ENCODE measurements at regions not wholly inside any gene's neighbourhood (a gene's known extent, or its start where the extent isn't known, plus 50 kb on each side); places are given as distances from the start of the nearest gene placed in this dataset.

DNA sequence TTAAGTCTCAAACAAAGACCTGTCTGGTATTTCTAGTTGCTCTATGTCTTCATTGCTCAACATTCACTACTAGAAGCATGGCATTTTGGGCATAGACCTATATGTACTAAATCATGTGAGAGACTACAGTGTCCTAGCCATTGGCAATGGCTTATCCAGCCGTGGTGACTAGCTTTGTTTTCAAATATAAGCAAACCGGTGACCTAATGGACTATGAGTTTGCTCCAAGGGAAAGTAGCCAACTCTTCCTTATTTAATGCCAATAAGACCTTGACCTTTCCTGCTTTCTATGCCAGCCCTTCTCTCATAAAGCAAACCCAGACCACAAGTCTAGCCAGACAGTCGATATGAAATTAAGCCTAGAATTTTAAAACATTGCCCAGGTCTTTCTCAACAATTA lies 113.7 kb upstream of the CREB1 start:
- H3K9me3 ChIP-seq (ENCODE audit: insufficient read depth, low read length) = no peaks in the 10 kb centered on the region
- H3K9ac ChIP-seq (ENCODE audit: low read length) = no peak overlapping the region
- H3K4me3 ChIP-seq (ENCODE audit: low read length) = no peak overlapping the region
- no peak overlapping the region for H3K4me2 ChIP-seq (ENCODE audit: low read length)
- no peak overlapping the region for H3K27ac ChIP-seq (ENCODE audit: low read length)
- H3K4me1 ChIP-seq (ENCODE audit: low read length) = no peaks in the 10 kb centered on the region
- H3K36me3 ChIP-seq (replicated peaks; ENCODE audit: low read depth, low read length) = no peaks in the 10 kb centered on the region
- no peaks in the 10 kb centered on the region for H3K79me2 ChIP-seq (ENCODE audit: low read length)
- no peak overlapping the region for H2AFZ ChIP-seq (ENCODE audit: low read depth, low read length)
- H3K27me3 ChIP-seq (ENCODE audit: low read depth, low read length) = 0 out of 2 replicates have a peak, but pooled peaks cover 2% of the 10 kb centered on the region
- H4K20me1 ChIP-seq (ENCODE audit: insufficient read depth, low read length) = no peaks in the 10 kb centered on the region
- TF ChIP-seq EZH2phosphoT487 (IDR thresholded peaks at IDR 0.05; ENCODE audit: low read depth) = no peak
- TF ChIP-seq, protein P1, sequence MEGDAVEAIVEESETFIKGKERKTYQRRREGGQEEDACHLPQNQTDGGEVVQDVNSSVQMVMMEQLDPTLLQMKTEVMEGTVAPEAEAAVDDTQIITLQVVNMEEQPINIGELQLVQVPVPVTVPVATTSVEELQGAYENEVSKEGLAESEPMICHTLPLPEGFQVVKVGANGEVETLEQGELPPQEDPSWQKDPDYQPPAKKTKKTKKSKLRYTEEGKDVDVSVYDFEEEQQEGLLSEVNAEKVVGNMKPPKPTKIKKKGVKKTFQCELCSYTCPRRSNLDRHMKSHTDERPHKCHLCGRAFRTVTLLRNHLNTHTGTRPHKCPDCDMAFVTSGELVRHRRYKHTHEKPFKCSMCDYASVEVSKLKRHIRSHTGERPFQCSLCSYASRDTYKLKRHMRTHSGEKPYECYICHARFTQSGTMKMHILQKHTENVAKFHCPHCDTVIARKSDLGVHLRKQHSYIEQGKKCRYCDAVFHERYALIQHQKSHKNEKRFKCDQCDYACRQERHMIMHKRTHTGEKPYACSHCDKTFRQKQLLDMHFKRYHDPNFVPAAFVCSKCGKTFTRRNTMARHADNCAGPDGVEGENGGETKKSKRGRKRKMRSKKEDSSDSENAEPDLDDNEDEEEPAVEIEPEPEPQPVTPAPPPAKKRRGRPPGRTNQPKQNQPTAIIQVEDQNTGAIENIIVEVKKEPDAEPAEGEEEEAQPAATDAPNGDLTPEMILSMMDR (IDR thresholded peaks at IDR 0.05; ENCODE audit: low read depth, low read length) = no peak

DNA sequence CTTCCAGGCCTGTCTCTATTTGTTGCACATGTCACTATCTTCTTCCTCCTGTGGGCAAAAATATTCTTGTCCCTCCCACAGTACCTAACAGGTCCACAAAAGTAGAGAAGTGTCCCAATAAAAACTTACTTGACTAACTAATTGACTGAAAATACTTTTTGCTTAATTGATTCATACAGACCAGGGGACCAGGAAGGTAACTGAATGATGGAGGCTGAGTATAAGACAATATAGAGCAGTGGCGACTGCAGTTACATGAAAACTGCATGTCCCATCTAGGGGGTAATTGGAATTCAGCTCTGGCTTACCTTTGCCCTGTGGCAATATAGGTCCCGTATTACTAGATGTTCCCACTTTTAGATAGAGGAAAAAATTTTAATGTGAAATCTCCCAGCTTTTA lies 112.9 kb upstream of the CREB1 start:
- Histone ChIP-seq H3K9me3 (ENCODE audit: insufficient read depth, low read length) (no peaks in the 10 kb centered on the region), H3K36me3 (replicated peaks; ENCODE audit: low read depth, low read length) (no peaks in the 10 kb centered on the region), H3K27me3 (ENCODE audit: low read depth, low read length) (0 out of 2 replicates have a peak, but pooled peaks cover 2% of the 10 kb centered on the region), H3K27ac (ENCODE audit: low read length) (no peak overlapping the region), H3K4me2 (ENCODE audit: low read length) (no peak overlapping the region), H3K4me1 (ENCODE audit: low read length) (0 out of 2 replicates have a peak, but pooled peaks cover under 1% of the 10 kb centered on the region), H2AFZ (ENCODE audit: low read depth, low read length) (no peak overlapping the region), H3K79me2 (ENCODE audit: low read length) (no peaks in the 10 kb centered on the region), H3K9ac (ENCODE audit: low read length) (no peak overlapping the region), H3K4me3 (ENCODE audit: low read length) (no peak overlapping the region), H4K20me1 (ENCODE audit: insufficient read depth, low read length) (no peaks in the 10 kb centered on the region)
- no peak for TF ChIP-seq EZH2phosphoT487 (IDR thresholded peaks at IDR 0.05; ENCODE audit: low read depth)
- TF ChIP-seq, protein P1 (IDR thresholded peaks at IDR 0.05; ENCODE audit: low read depth, low read length) = no peak

DNA sequence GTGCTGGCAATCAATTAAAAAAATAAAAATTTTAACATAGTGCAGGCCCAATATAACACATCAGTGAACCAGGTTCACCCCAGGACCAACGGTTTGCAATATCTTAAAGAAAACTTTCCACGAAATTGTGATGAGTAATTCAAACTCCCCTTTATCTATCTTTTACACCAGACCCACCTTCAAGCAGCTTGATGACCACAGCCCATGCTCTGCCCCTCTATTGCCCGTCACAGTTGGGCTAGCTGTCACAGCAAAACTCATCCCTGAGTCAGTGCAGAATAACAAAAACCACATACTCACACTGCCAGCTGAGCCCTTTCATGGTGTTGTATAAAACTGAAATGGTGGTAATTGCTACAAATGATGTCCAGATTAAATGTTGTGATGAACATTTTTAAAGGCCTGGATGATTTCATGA lies 112.5 kb upstream of the CREB1 start:
- Histone ChIP-seq H3K9ac (ENCODE audit: low read length) (no peak overlapping the region), H2AFZ (ENCODE audit: low read depth, low read length) (no peak overlapping the region), H3K79me2 (ENCODE audit: low read length) (no peaks in the 10 kb centered on the region), H3K36me3 (replicated peaks; ENCODE audit: low read depth, low read length) (no peaks in the 10 kb centered on the region), H3K4me2 (ENCODE audit: low read length) (no peak overlapping the region), H3K4me1 (ENCODE audit: low read length) (peaks cover 4% of the 10 kb centered on the region; the same call in 1 of the 2 replicates), H3K27me3 (ENCODE audit: low read depth, low read length) (0 out of 2 replicates have a peak, but pooled peaks cover 2% of the 10 kb centered on the region), H3K4me3 (ENCODE audit: low read length) (no peak overlapping the region), H3K9me3 (ENCODE audit: insufficient read depth, low read length) (no peaks in the 10 kb centered on the region), H3K27ac (ENCODE audit: low read length) (no peak overlapping the region), H4K20me1 (ENCODE audit: insufficient read depth, low read length) (no peaks in the 10 kb centered on the region)
- no peak for TF ChIP-seq EZH2phosphoT487 (IDR thresholded peaks at IDR 0.05; ENCODE audit: low read depth)
- TF ChIP-seq, protein P1 (IDR thresholded peaks at IDR 0.05; ENCODE audit: low read depth, low read length) = no peak

DNA sequence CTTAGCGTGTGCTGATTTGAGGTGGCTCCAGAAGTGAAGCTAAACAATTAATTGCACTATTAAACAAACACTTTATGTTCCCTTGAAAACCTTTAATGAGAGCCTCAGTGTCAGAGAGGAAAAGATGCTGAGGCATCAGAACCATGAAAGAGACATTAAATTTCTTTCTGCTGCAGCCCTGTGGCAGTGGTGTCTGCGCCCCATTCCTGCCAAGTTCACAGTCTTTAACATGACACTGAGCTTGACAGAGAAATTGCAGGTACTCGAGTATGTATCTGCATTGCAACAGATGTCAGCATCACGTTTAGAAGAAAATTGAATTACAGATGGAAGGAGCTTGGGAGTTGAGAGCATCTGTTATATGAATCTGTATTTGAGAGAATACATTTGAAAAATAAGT lies 111.3 kb upstream of the CREB1 start:
- no peaks in the 10 kb centered on the region for H3K79me2 ChIP-seq (ENCODE audit: low read length)
- no peak overlapping the region for H3K4me2 ChIP-seq (ENCODE audit: low read length)
- H3K4me1 ChIP-seq (ENCODE audit: low read length) = peaks cover 5% of the 10 kb centered on the region; the same call in 1 of the 2 replicates
- H2AFZ ChIP-seq (ENCODE audit: low read depth, low read length) = no peak overlapping the region
- no peak overlapping the region for H3K27ac ChIP-seq (ENCODE audit: low read length)
- no peaks in the 10 kb centered on the region for H4K20me1 ChIP-seq (ENCODE audit: insufficient read depth, low read length)
- H3K36me3 ChIP-seq (replicated peaks; ENCODE audit: low read depth, low read length) = no peaks in the 10 kb centered on the region
- TF ChIP-seq, protein P1 (IDR thresholded peaks at IDR 0.05; ENCODE audit: low read depth, low read length) = no peak
- TF ChIP-seq EZH2phosphoT487 (IDR thresholded peaks at IDR 0.05; ENCODE audit: low read depth) = no peak
- no peak overlapping the region for H3K4me3 ChIP-seq (ENCODE audit: low read length)
- H3K27me3 ChIP-seq (ENCODE audit: low read depth, low read length) = 0 out of 2 replicates have a peak, but pooled peaks cover 2% of the 10 kb centered on the region
- no peak overlapping the region for H3K9ac ChIP-seq (ENCODE audit: low read length)
- no peaks in the 10 kb centered on the region for H3K9me3 ChIP-seq (ENCODE audit: insufficient read depth, low read length)

All from OCI-LY3 (cell line).